SK-N-SH (cell line): ENCODE measurements at regions not wholly inside any gene's neighbourhood (a gene's known extent, or its start where the extent isn't known, plus 50 kb on each side); places are given as distances from the start of the nearest gene placed in this dataset.

Experiments used
- CTCF ChIA-PET: fragments of 300-600, 350-600 bp; formaldehyde crosslinking; extraction: SDS; loops from one replicate; lab custom pipeline; 2021; lab: Yijun Ruan, JAX
- POLR2A ChIA-PET: fragments of 350-600 bp; sonication (Branson Sonifier 250); formaldehyde crosslinking; extraction: SDS; loops from one replicate; lab custom pipeline; 2020; ENCODE audit warnings: antibody characterized with exemption, inconsistent platforms; lab: Yijun Ruan, JAX
- DNase-seq: peaks from one replicate; pipeline ENCODE4 v3.0.0; 2012
- H2AFZ ChIP-seq: fragments of 200-600 bp; sonication (generic); 2 replicates; pipeline ENCODE4 v1.8.1; 2016; ENCODE audit warnings: antibody characterized with exemption, mild to moderate bottlenecking, low read depth
- H3F3A ChIP-seq: fragments of 200-600 bp; sonication (generic); replicated peaks from 2 replicates; pipeline ENCODE3; 2016; ENCODE audit warnings: antibody characterized with exemption, mild to moderate bottlenecking; ENCODE audit not compliant: insufficient read depth
- H3K27ac ChIP-seq, 2 experiments: fragments of 200-500 bp in 1 of 2; fragments of 200-600 bp in 1 of 2; sonication (Bioruptor generic) in 1 of 2; sonication (generic), shearing (Covaris generic) in 1 of 2; 2 replicates each; pipeline versions ENCODE4 v1.5.1 to v1.6.1; 2014 to 2016; ENCODE audit warnings: low read depth in 2 of 2, inconsistent platforms in 1 of 2, low read length in 1 of 2, mild to moderate bottlenecking in 1 of 2, mixed read lengths in 1 of 2
- H3K27me3 ChIP-seq: fragments of 200-600 bp; sonication (generic), shearing (Covaris generic); 2 replicates; pipeline ENCODE4 v1.6.1; 2016; ENCODE audit warnings: mixed run types; ENCODE audit not compliant: insufficient read depth
- H3K36me3 ChIP-seq, 2 experiments: fragments of 200-500 bp in 1 of 2; fragments of 200-600 bp in 1 of 2; sonication (Bioruptor generic) in 1 of 2; sonication (generic) in 1 of 2; replicated peaks in 1 of 2; 2 replicates each; pipeline versions ENCODE3 to v1.5.1; 2014 to 2016; ENCODE audit warnings: low read length in 1 of 2, mild to moderate bottlenecking in 1 of 2; ENCODE audit not compliant: insufficient read depth in 2 of 2, control insufficient read depth in 1 of 2
- H3K4me1 ChIP-seq, 2 experiments: fragments of 200-500 bp in 1 of 2; fragments of 200-600 bp in 1 of 2; sonication (Bioruptor generic) in 1 of 2; sonication (generic), shearing (Covaris generic) in 1 of 2; 2 replicates each; pipeline versions ENCODE4 v1.5.1 to v1.6.1; 2014 to 2016; ENCODE audit warnings: low read depth in 1 of 2, low read length in 1 of 2, mixed run types in 1 of 2; ENCODE audit not compliant: insufficient read depth in 2 of 2, control insufficient read depth in 1 of 2
- H3K4me2 ChIP-seq: fragments of 200-600 bp; sonication (generic), shearing (Covaris generic); 2 replicates; pipeline ENCODE4 v1.6.1; 2017; ENCODE audit warnings: mixed run types
- H3K4me3 ChIP-seq, 2 experiments: fragments of 200-500 bp in 1 of 2; fragments of 200-600 bp in 1 of 2; sonication (Bioruptor generic) in 1 of 2; sonication (generic), shearing (Covaris generic) in 1 of 2; 2 replicates each; pipeline versions ENCODE4 v1.5.1 to v1.8.1; 2014 to 2016; ENCODE audit warnings: low read depth in 2 of 2, inconsistent platforms in 1 of 2, low read length in 1 of 2, mild to moderate bottlenecking in 1 of 2, mixed read lengths in 1 of 2, moderate library complexity in 1 of 2
- H3K79me2 ChIP-seq: fragments of 200-600 bp; sonication (generic); 2 replicates; pipeline ENCODE4 v1.8.1; 2017; ENCODE audit warnings: mild to moderate bottlenecking; ENCODE audit not compliant: insufficient read depth
- H3K9ac ChIP-seq: fragments of 200-600 bp; sonication (generic); 2 replicates; pipeline ENCODE4 v1.6.1; 2017; ENCODE audit warnings: mixed run types
- H3K9me2 ChIP-seq: fragments of 200-600 bp; sonication (generic); 2 replicates; pipeline ENCODE4 v1.6.1; 2017; ENCODE audit warnings: mixed run types
- H3K9me3 ChIP-seq: fragments of 200-600 bp; sonication (generic); 2 replicates; pipeline ENCODE4 v1.6.1; 2017; ENCODE audit warnings: mixed run types, mild to moderate bottlenecking, moderate library complexity
- H4K20me1 ChIP-seq: fragments of 200-600 bp; sonication (generic); 2 replicates; pipeline ENCODE4 v1.6.1; 2017; ENCODE audit warnings: mild to moderate bottlenecking, mixed run types; ENCODE audit not compliant: insufficient read depth
- CHD2 ChIP-seq: fragments of 150-350 bp; IDR thresholded peaks from 2 replicates; pipeline ENCODE4 v1.6.1; 2018; ENCODE audit warnings: low read length; ENCODE audit not compliant: partially characterized antibody
- ELF1 ChIP-seq: IDR thresholded peaks from 2 replicates; pipeline ENCODE4 v1.4.0; 2012
- EP300 ChIP-seq, 2 experiments: IDR thresholded peaks; 2 replicates each; pipeline versions ENCODE4 v1.4.0 to v1.6.1; 2012; ENCODE audit warnings: borderline replicate concordance in 1 of 2, low read depth in 1 of 2, low read length in 1 of 2
- EZH2phosphoT487 ChIP-seq: fragments of 200-600 bp; sonication (generic); IDR thresholded peaks from 2 replicates; pipeline ENCODE4 v1.6.1; 2017; ENCODE audit warnings: low read depth, mixed run types, mild to moderate bottlenecking, antibody characterized with exemption, moderate library complexity, borderline replicate concordance
- FOSL2 ChIP-seq: IDR thresholded peaks from 2 replicates; pipeline ENCODE4 v1.4.0; 2012; ENCODE audit warnings: low read depth, mild to moderate bottlenecking, moderate library complexity, borderline replicate concordance
- FOXM1 ChIP-seq: IDR thresholded peaks from 2 replicates; pipeline ENCODE4 v1.4.0; 2012; ENCODE audit warnings: low read depth, mild to moderate bottlenecking
- GABPA ChIP-seq: IDR thresholded peaks from 2 replicates; pipeline ENCODE4 v1.4.0; 2012; ENCODE audit warnings: low read depth, mild to moderate bottlenecking
- GATA2 ChIP-seq: sonication (generic); formaldehyde crosslinking; IDR thresholded peaks from 2 replicates; pipeline ENCODE4 v1.5.0; 2020; ENCODE audit warnings: mild to moderate bottlenecking, missing genetic modification reagents
- IRF3 ChIP-seq: fragments of 150-350 bp; IDR thresholded peaks from 2 replicates; pipeline ENCODE4 v1.6.1; 2016; ENCODE audit warnings: mild to moderate bottlenecking, low read depth, low read length
- NFIC ChIP-seq: IDR thresholded peaks from 2 replicates; pipeline ENCODE4 v1.4.0; 2012; ENCODE audit warnings: borderline replicate concordance
- NRF1 ChIP-seq: IDR thresholded peaks from 2 replicates; pipeline ENCODE4 v1.6.1; 2012; ENCODE audit warnings: low read depth, mild to moderate bottlenecking, low read length
- POLR2AphosphoS5 ChIP-seq: IDR thresholded peaks from 2 replicates; pipeline ENCODE4 v1.6.1; 2012; ENCODE audit warnings: low read depth, low read length
- RAD21 ChIP-seq: IDR thresholded peaks from 2 replicates; pipeline ENCODE4 v1.6.1; 2012; ENCODE audit warnings: mild to moderate bottlenecking, low read length
- RCOR1 ChIP-seq: fragments of 150-350 bp; IDR thresholded peaks from 2 replicates; pipeline ENCODE4 v1.6.1; 2017; ENCODE audit warnings: antibody characterized with exemption, low read length
- RFX5 ChIP-seq: IDR thresholded peaks from 2 replicates; pipeline ENCODE4 v1.6.1; 2012; ENCODE audit warnings: mild to moderate bottlenecking, improper control_type of control experiment, low read length
- SMC3 ChIP-seq: IDR thresholded peaks from 2 replicates; pipeline ENCODE4 v1.6.1; 2012; ENCODE audit warnings: low read depth, low read length, improper control_type of control experiment
- TEAD4 ChIP-seq: IDR thresholded peaks from 2 replicates; pipeline ENCODE4 v1.4.0; 2012; ENCODE audit warnings: mild to moderate bottlenecking, borderline replicate concordance; ENCODE audit not compliant: insufficient read depth
- USF2 ChIP-seq: fragments of 150-350 bp; IDR thresholded peaks from 2 replicates; pipeline ENCODE4 v1.6.1; 2017; ENCODE audit warnings: antibody characterized with exemption, low read length, low read depth, borderline replicate concordance
- YY1 ChIP-seq: IDR thresholded peaks from 2 replicates; pipeline ENCODE4 v1.4.0; 2012; ENCODE audit warnings: low read depth, mild to moderate bottlenecking
- WGBS: methylation state at CpG from one replicate; pipeline ENCODE4 v1.1.6; 2017; ENCODE audit warnings: low lambda C conversion rate; 5-methylcytosine and 5-hydroxymethylcytosine counted together
- TF ChIP-seq, protein P1 (sequence below): IDR thresholded peaks from 2 replicates; pipeline ENCODE4 v1.4.0; 2012; ENCODE audit warnings: low read depth

DNA sequence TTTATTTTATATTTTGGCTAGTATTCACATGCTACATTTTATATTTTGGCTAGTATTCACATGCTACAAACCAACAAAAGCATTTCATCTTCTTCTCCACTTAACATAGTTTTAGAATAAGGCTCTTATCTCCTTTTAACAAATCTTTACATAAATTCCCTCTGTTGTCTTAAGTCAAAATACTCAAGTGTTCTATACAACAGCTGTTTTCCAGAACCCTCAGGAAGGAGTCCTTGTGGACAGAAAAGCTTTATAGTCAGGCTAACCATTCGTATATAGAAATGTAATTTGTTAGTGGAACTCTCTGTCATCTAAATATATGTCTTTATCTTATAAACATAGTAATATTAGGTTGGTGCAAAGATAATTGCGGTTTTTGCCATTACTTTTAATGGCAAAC is 191.0 kb upstream of the FLRT2 start:
- no peaks in the 10 kb centered on the region for H3F3A ChIP-seq
- TF ChIP-seq NRF1 (no peak), FOSL2 (no peak), EP300 (IDR thresholded peaks at IDR 0.05; ENCODE audit: borderline replicate concordance in 1 of 2, low read depth in 1 of 2, low read length in 1 of 2) (no peak), FOXM1 (no peak), SMC3 (no peak), TEAD4 (no peak), YY1 (no peak), CHD2 (no peak), RAD21 (no peak), RCOR1 (no peak), GATA2 (no peak), GABPA (no peak), USF2 (no peak), RFX5 (no peak), NFIC (no peak), POLR2AphosphoS5 (no peak), ELF1 (no peak), EZH2phosphoT487 (no peak), IRF3 (no peak)
- TF ChIP-seq, protein P1, sequence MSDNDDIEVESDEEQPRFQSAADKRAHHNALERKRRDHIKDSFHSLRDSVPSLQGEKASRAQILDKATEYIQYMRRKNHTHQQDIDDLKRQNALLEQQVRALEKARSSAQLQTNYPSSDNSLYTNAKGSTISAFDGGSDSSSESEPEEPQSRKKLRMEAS, result no peak
- TF ChIP-seq, all 33 proteins: peak for 0
- Histone ChIP-seq H3K27ac (no peak overlapping the region), H3K4me2 (no peak overlapping the region), H2AFZ (no peak overlapping the region), H3K4me1 (no peaks in the 10 kb centered on the region), H3K79me2 (no peaks in the 10 kb centered on the region), H3K4me3 (no peak overlapping the region), H4K20me1 (no peaks in the 10 kb centered on the region), H3K9ac (no peak overlapping the region), H3K9me3 (no peaks in the 10 kb centered on the region), H3K9me2 (no peaks in the 10 kb centered on the region), H3K36me3 (no peaks in the 10 kb centered on the region), H3K27me3 (no peaks in the 10 kb centered on the region)
- 29% methylated on average over 2 of the region's 2 CpGs for WGBS
- CTCF ChIA-PET, result no interaction called here
- no peak for DNase-seq
- POLR2A ChIA-PET, result no interaction called here
